Esophagus muscularis mucosa (tissue), 4 donors: ENCODE measurements at regions not wholly inside any gene's neighbourhood (a gene's known extent, or its start where the extent isn't known, plus 50 kb on each side); places are given as distances from the start of the nearest gene placed in this dataset.

ENCODE experiments used
- CTCF ChIP-seq, 3 experiments: fragments of 200-600 bp in 2 of 3; fragments of 450-650 bp in 1 of 3; sonication (generic) in 2 of 3; IDR thresholded peaks; one replicate each; pipeline ENCODE4 v1.5.1; 2017 to 2019; ENCODE audit warnings: antibody characterized with exemption in 3 of 3, mild to moderate bottlenecking in 2 of 3, moderate library complexity in 1 of 3
- EP300 ChIP-seq: sonication (generic); formaldehyde crosslinking; IDR thresholded peaks from one replicate; pipeline ENCODE4 v1.6.1; 2017; ENCODE audit warnings: antibody characterized with exemption
- POLR2A ChIP-seq: fragments of 450-650 bp; IDR thresholded peaks from one replicate; pipeline ENCODE4 v1.6.1; 2017; ENCODE audit warnings: antibody characterized with exemption, moderate library complexity, mild to moderate bottlenecking, low read depth
- POLR2AphosphoS5 ChIP-seq, 2 donors: sonication (generic); formaldehyde crosslinking; IDR thresholded peaks; one replicate each; pipeline ENCODE4 v1.6.1; 2017; ENCODE audit warnings: antibody characterized with exemption in 2 of 2

- TF ChIP-seq POLR2A: no peak
- TF ChIP-seq CTCF (IDR thresholded peaks at IDR 0.05): no peak
- no peak for TF ChIP-seq POLR2AphosphoS5 (IDR thresholded peaks at IDR 0.05)
- TF ChIP-seq EP300: no peak
Measured at GRCh38 chr10:62578301-62578700, 204.1 kb downstream of the ZNF365 start.
